CD14-positive monocyte (primary cell): ENCODE measurements at regions not wholly inside any gene's neighbourhood (a gene's known extent, or its start where the extent isn't known, plus 50 kb on each side); places are given as distances from the start of the nearest gene placed in this dataset.

Experiments used
- DNase-seq, 3 donors: peaks; one replicate each; pipeline ENCODE4 v3.0.0-alpha.2; 2011 to 2022
- H2AFZ ChIP-seq: 2 replicates; pipeline ENCODE4 v1.6.0; 2012; ENCODE audit warnings: mild to moderate bottlenecking, low read depth, low read length, inconsistent platforms; ENCODE audit not compliant: insufficient read depth, poor library complexity, severe bottlenecking
- H3K27ac ChIP-seq, 2 donors: 1 replicate in 1 of 2; 2 replicates in 1 of 2; pipeline ENCODE4 v1.5.1; 2012 to 2013; ENCODE audit warnings: low read length in 2 of 2, control low read depth in 1 of 2, inconsistent platforms in 1 of 2, low read depth in 1 of 2, mild to moderate bottlenecking in 1 of 2
- H3K27me3 ChIP-seq, 2 donors: one replicate each; pipeline versions ENCODE4 v1.6.0 to v1.6.1; 2011 to 2013; ENCODE audit warnings: low read length in 2 of 2; ENCODE audit not compliant: control insufficient read depth in 2 of 2, insufficient read depth in 2 of 2
- H3K36me3 ChIP-seq, 2 donors: replicated peaks in 1 of 2; 1 replicate in 1 of 2; 2 replicates in 1 of 2; pipeline versions ENCODE4 v1.5.1 to v1.6.1; 2012 to 2013; ENCODE audit warnings: low read length in 2 of 2, control low read depth in 1 of 2, inconsistent platforms in 1 of 2, mild to moderate bottlenecking in 1 of 2; ENCODE audit not compliant: insufficient read depth in 2 of 2, control insufficient read depth in 1 of 2
- H3K4me1 ChIP-seq, 2 donors: 1 replicate in 1 of 2; 2 replicates in 1 of 2; pipeline versions ENCODE4 v1.5.1 to v1.6.1; 2012 to 2013; ENCODE audit warnings: low read length in 2 of 2, control low read depth in 1 of 2, inconsistent platforms in 1 of 2, mild to moderate bottlenecking in 1 of 2, moderate library complexity in 1 of 2; ENCODE audit not compliant: insufficient read depth in 2 of 2, control insufficient read depth in 1 of 2
- H3K4me2 ChIP-seq: replicated peaks from 2 replicates; pipeline ENCODE3; 2012; ENCODE audit warnings: low read length, moderate library complexity, mild to moderate bottlenecking; ENCODE audit not compliant: poor library complexity, severe bottlenecking; ENCODE audit errors: extremely low read depth
- H3K4me3 ChIP-seq, 3 experiments: fragments of 200-600 bp in 1 of 3; sonication (generic) in 1 of 3; replicated peaks in 1 of 3; 1 replicate in 2 of 3; 2 replicates in 1 of 3; pipeline ENCODE4 v1.5.1; 2011 to 2013; ENCODE audit warnings: low read length in 3 of 3, mild to moderate bottlenecking in 3 of 3, control low read depth in 2 of 3, low read depth in 2 of 3, inconsistent platforms in 1 of 3, moderate library complexity in 1 of 3
- H3K79me2 ChIP-seq: 2 replicates; pipeline ENCODE4 v1.6.0; 2012; ENCODE audit warnings: mild to moderate bottlenecking, control low read depth, inconsistent platforms, low read length, moderate library complexity; ENCODE audit not compliant: insufficient read depth
- H3K9ac ChIP-seq: 2 replicates; pipeline ENCODE4 v1.6.0; 2017; ENCODE audit warnings: low read length, mild to moderate bottlenecking; ENCODE audit not compliant: insufficient read depth, poor library complexity, severe bottlenecking
- H3K9me3 ChIP-seq, 2 donors: replicated peaks in 1 of 2; 1 replicate in 1 of 2; 2 replicates in 1 of 2; pipeline versions ENCODE4 v1.5.1 to v1.6.1; 2012 to 2013; ENCODE audit warnings: low read length in 2 of 2, control low read depth in 1 of 2; ENCODE audit not compliant: control insufficient read depth in 1 of 2, insufficient read depth in 1 of 2
- H4K20me1 ChIP-seq: 2 replicates; pipeline ENCODE4 v1.6.0; 2012; ENCODE audit warnings: mild to moderate bottlenecking, low read length, control low read depth, moderate library complexity; ENCODE audit not compliant: insufficient read depth
- H3K27ac Mint-ChIP-seq, 7 donors: one replicate each; pipeline ENCODE4 v1.8.0; 2020; ENCODE audit warnings: mild to moderate bottlenecking in 7 of 7, mixed read lengths in 7 of 7, moderate library complexity in 6 of 7, inconsistent platforms in 2 of 7
- H3K27me3 Mint-ChIP-seq, 3 donors: one replicate each; pipeline ENCODE4 v1.8.0; 2021 to 2022; ENCODE audit warnings: low read depth in 3 of 3, mild to moderate bottlenecking in 3 of 3, mixed read lengths in 3 of 3, moderate library complexity in 3 of 3, inconsistent platforms in 1 of 3
- H3K36me3 Mint-ChIP-seq, 2 donors: one replicate each; pipeline ENCODE4 v1.8.0; 2020; ENCODE audit warnings: mixed read lengths in 2 of 2, inconsistent platforms in 1 of 2, mild to moderate bottlenecking in 1 of 2
- H3K4me1 Mint-ChIP-seq: one replicate; pipeline ENCODE4 v1.8.0; 2020; ENCODE audit warnings: mild to moderate bottlenecking, mixed read lengths
- H3K4me3 Mint-ChIP-seq, 2 donors: one replicate each; pipeline ENCODE4 v1.8.0; 2020; ENCODE audit warnings: mild to moderate bottlenecking in 2 of 2, mixed read lengths in 2 of 2, moderate library complexity in 1 of 2
- H3K9me3 Mint-ChIP-seq, 7 donors: one replicate each; pipeline ENCODE4 v1.8.0; 2020 to 2022; ENCODE audit warnings: mixed read lengths in 7 of 7, mild to moderate bottlenecking in 6 of 7, moderate library complexity in 6 of 7, inconsistent platforms in 2 of 7
- CTCF ChIP-seq: fragments of 200-600 bp; IDR thresholded peaks from one replicate; pipeline ENCODE4 v1.8.0; 2022; ENCODE audit warnings: antibody characterized with exemption, mild to moderate bottlenecking
- WGBS: methylation state at CpG from one replicate; pipeline ENCODE4 v1.1.5; 2013; ENCODE audit warnings: missing lambda C conversion rate; ENCODE audit not compliant: insufficient coverage; 5-methylcytosine and 5-hydroxymethylcytosine counted together
- intact Hi-C, 2 donors: fragments of 100-400 bp; cut with micrococcal nuclease; formaldehyde crosslinking; loops; one replicate each; pipeline versions ENCODE4 v1.15.0 to v1.15.1; 2023

GRCh38 chr5:25948278-25948677 is 1090.1 kb downstream of the CDH9 start:
- Histone ChIP-seq H3K36me3 (no peaks in the 10 kb centered on the region), H3K79me2 (no peaks in the 10 kb centered on the region), H3K9ac (no peak overlapping the region), H3K4me1 (no peaks in the 10 kb centered on the region), H4K20me1 (no peaks in the 10 kb centered on the region), H3K9me3 (no peaks in the 10 kb centered on the region), H3K27me3 (no peaks in the 10 kb centered on the region), H3K4me2 (no peak overlapping the region), H2AFZ (no peak overlapping the region), H3K4me3 (no peak overlapping the region), H3K27ac (no peak overlapping the region)
- H3K27me3 Mint-ChIP-seq, result no peaks in the 10 kb centered on the region
- no CpG with 5 or more reads among the region's 4 CpGs for WGBS
- no peak for DNase-seq
- H3K36me3 Mint-ChIP-seq, result no peaks in the 10 kb centered on the region
- no peak overlapping the region for H3K27ac Mint-ChIP-seq
- no peaks in the 10 kb centered on the region for H3K4me1 Mint-ChIP-seq
- intact Hi-C loops, result no loop called here
- no peak for TF ChIP-seq CTCF
- H3K9me3 Mint-ChIP-seq, result peaks cover 0 to 10% (median 1%) of the 10 kb centered on the region in 7 donors
- H3K4me3 Mint-ChIP-seq, result no peak overlapping the region

DNA sequence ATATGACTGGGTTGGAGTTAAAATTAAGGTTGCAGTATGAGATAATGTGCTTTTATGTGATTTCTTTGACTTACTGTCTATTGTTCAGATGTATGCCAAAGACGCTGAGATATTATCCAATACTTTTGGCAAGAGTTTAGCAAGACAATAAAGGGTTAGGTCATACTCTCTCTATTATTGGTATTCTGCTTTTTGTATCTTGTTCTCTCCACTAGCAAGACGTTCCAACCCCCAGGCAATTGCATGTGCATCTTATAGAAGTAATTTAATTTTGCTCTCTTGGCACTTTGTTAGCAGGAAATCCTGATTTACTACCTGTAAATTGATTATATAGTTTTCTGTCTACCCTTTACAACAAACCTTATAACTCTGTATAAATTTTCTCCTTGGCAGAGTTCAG is 1093.6 kb downstream of the CDH9 start:
- H3K27ac Mint-ChIP-seq, result no peak overlapping the region
- H3K9me3 Mint-ChIP-seq, result peaks cover 0 to 5% (median 0%) of the 10 kb centered on the region in 7 donors
- Histone ChIP-seq H3K36me3 (no peaks in the 10 kb centered on the region), H3K79me2 (no peaks in the 10 kb centered on the region), H3K4me1 (no peaks in the 10 kb centered on the region), H3K27ac (no peak overlapping the region), H3K4me2 (no peak overlapping the region), H3K9ac (no peak overlapping the region), H3K27me3 (no peaks in the 10 kb centered on the region), H4K20me1 (no peaks in the 10 kb centered on the region), H2AFZ (no peak overlapping the region), H3K9me3 (no peaks in the 10 kb centered on the region), H3K4me3 (no peak overlapping the region)
- no peaks in the 10 kb centered on the region for H3K4me1 Mint-ChIP-seq
- intact Hi-C loops, result no loop called here
- no peaks in the 10 kb centered on the region for H3K36me3 Mint-ChIP-seq
- no peak for TF ChIP-seq CTCF
- WGBS, result no CpG with 5 or more reads among the region's 2 CpGs
- no peak for DNase-seq
- no peak overlapping the region for H3K4me3 Mint-ChIP-seq
- H3K27me3 Mint-ChIP-seq, result no peaks in the 10 kb centered on the region
